OCI-LY1 (cell line): ENCODE measurements at regions not wholly inside any gene's neighbourhood (a gene's known extent, or its start where the extent isn't known, plus 50 kb on each side); places are given as distances from the start of the nearest gene placed in this dataset.

Experiments
- H2AFZ ChIP-seq: fragments of 200-600 bp; sonication (generic), shearing (Covaris generic); 2 replicates; pipeline ENCODE4 v1.6.0; 2014; ENCODE audit warnings: antibody characterized with exemption, mild to moderate bottlenecking, low read length
- H3F3A ChIP-seq: fragments of 200-600 bp; sonication (generic), shearing (Covaris generic); 2 replicates; pipeline ENCODE4 v1.6.0; 2014; ENCODE audit warnings: mild to moderate bottlenecking, antibody characterized with exemption, low read length, moderate library complexity; ENCODE audit not compliant: insufficient read depth
- H3K27ac ChIP-seq: fragments of 200-600 bp; sonication (generic); 2 replicates; pipeline ENCODE4 v1.5.1; 2014; ENCODE audit warnings: low read length, mixed run types, mild to moderate bottlenecking, low read depth; ENCODE audit not compliant: poor library complexity, severe bottlenecking
- H3K27me3 ChIP-seq: fragments of 200-600 bp; sonication (generic); 2 replicates; pipeline ENCODE4 v1.6.0; 2014; ENCODE audit warnings: antibody characterized with exemption, mild to moderate bottlenecking, low read length, moderate library complexity; ENCODE audit not compliant: insufficient read depth
- H3K36me3 ChIP-seq: fragments of 200-600 bp; sonication (generic); 2 replicates; pipeline ENCODE4 v1.6.1; 2014; ENCODE audit warnings: mild to moderate bottlenecking, antibody characterized with exemption, low read length, moderate library complexity, mixed read lengths; ENCODE audit not compliant: insufficient read depth
- H3K4me1 ChIP-seq: fragments of 200-600 bp; sonication (generic); 2 replicates; pipeline ENCODE4 v1.5.1; 2014; ENCODE audit warnings: mild to moderate bottlenecking, low read length, moderate library complexity; ENCODE audit not compliant: insufficient read depth, severe bottlenecking
- H3K4me2 ChIP-seq: fragments of 200-600 bp; sonication (generic), shearing (Covaris generic); 2 replicates; pipeline ENCODE4 v1.6.1; 2014; ENCODE audit warnings: low read length
- H3K4me3 ChIP-seq: fragments of 200-600 bp; sonication (generic); 2 replicates; pipeline ENCODE4 v1.5.1; 2014; ENCODE audit warnings: low read length, low read depth, mild to moderate bottlenecking, mixed read lengths; ENCODE audit not compliant: poor library complexity, severe bottlenecking
- H3K79me2 ChIP-seq: fragments of 200-600 bp; shearing (Covaris generic); 2 replicates; pipeline ENCODE4 v1.6.1; 2016; ENCODE audit warnings: mixed run types, low read length, mixed read lengths; ENCODE audit not compliant: insufficient read depth
- H3K9ac ChIP-seq: fragments of 200-600 bp; sonication (generic), shearing (Covaris generic); 2 replicates; pipeline ENCODE4 v1.6.1; 2014; ENCODE audit warnings: mild to moderate bottlenecking, low read length, mixed read lengths
- H3K9me2 ChIP-seq: fragments of 200-600 bp; sonication (generic), shearing (Covaris generic); 2 replicates; pipeline ENCODE4 v1.6.1; 2014; ENCODE audit warnings: low read depth, mild to moderate bottlenecking, low read length, mixed read lengths
- H3K9me3 ChIP-seq: fragments of 200-600 bp; shearing (Covaris generic); 2 replicates; pipeline ENCODE4 v1.6.1; 2014; ENCODE audit warnings: low read length, mixed read lengths
- H4K20me1 ChIP-seq: fragments of 200-600 bp; sonication (generic), shearing (Covaris generic); 2 replicates; pipeline ENCODE4 v1.6.0; 2016; ENCODE audit warnings: mild to moderate bottlenecking, low read length; ENCODE audit not compliant: insufficient read depth
- EZH2 ChIP-seq: fragments of 200-600 bp; sonication (generic), shearing (Covaris generic); IDR thresholded peaks from 2 replicates; pipeline ENCODE4 v1.8.0; 2017; ENCODE audit warnings: borderline replicate concordance, mixed run types, mild to moderate bottlenecking, antibody characterized with exemption, low read length, moderate library complexity, mixed read lengths
- TF ChIP-seq, protein P1 (sequence below): fragments of 200-600 bp; sonication (generic), shearing (Covaris generic); IDR thresholded peaks from 2 replicates; pipeline ENCODE4 v1.5.1; 2017; ENCODE audit warnings: mild to moderate bottlenecking, antibody characterized with exemption, low read length, moderate library complexity, mixed read lengths

GRCh38 chr4:12452291-12452690, 1023.6 kb upstream of the HS3ST1 start:
- Histone ChIP-seq H4K20me1 (no peaks in the 10 kb centered on the region), H3K9me2 (no peaks in the 10 kb centered on the region), H3K4me2 (no peak overlapping the region), H3K4me3 (no peak overlapping the region), H3K36me3 (no peaks in the 10 kb centered on the region), H3K9me3 (no peaks in the 10 kb centered on the region), H3K9ac (no peak overlapping the region), H3K27ac (no peak overlapping the region), H3K79me2 (no peaks in the 10 kb centered on the region), H3K4me1 (no peaks in the 10 kb centered on the region), H3F3A (no peaks in the 10 kb centered on the region), H3K27me3 (no peaks in the 10 kb centered on the region), H2AFZ (no peak overlapping the region)
- no peak for TF ChIP-seq EZH2
- TF ChIP-seq, protein P1, sequence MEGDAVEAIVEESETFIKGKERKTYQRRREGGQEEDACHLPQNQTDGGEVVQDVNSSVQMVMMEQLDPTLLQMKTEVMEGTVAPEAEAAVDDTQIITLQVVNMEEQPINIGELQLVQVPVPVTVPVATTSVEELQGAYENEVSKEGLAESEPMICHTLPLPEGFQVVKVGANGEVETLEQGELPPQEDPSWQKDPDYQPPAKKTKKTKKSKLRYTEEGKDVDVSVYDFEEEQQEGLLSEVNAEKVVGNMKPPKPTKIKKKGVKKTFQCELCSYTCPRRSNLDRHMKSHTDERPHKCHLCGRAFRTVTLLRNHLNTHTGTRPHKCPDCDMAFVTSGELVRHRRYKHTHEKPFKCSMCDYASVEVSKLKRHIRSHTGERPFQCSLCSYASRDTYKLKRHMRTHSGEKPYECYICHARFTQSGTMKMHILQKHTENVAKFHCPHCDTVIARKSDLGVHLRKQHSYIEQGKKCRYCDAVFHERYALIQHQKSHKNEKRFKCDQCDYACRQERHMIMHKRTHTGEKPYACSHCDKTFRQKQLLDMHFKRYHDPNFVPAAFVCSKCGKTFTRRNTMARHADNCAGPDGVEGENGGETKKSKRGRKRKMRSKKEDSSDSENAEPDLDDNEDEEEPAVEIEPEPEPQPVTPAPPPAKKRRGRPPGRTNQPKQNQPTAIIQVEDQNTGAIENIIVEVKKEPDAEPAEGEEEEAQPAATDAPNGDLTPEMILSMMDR, result no peak

DNA sequence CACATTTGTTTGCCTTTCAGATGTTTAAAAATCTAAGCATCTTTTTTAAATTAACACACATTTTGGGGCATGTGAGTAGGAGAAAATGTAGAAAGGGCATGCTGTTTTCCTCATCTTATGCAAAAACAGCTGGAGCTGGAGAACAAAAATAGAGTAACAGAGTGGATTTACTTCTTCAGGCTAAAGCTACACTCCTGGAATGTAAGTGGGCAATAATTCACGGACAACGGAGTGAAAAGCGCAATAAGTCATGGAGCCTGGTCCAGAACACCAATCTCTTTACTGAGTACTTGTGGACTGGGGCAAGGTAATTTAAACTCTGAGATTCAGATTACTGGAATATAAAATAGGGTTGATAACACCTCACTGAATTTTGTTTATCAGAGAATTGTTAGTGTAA, 1018.8 kb upstream of the HS3ST1 start:
- H3K27ac ChIP-seq, result no peak overlapping the region
- H3K9ac ChIP-seq, result no peak overlapping the region
- H3K27me3 ChIP-seq, result no peaks in the 10 kb centered on the region
- H3F3A ChIP-seq, result no peaks in the 10 kb centered on the region
- H3K9me2 ChIP-seq, result no peaks in the 10 kb centered on the region
- no peak for TF ChIP-seq EZH2
- TF ChIP-seq, protein P1, result no peak
- no peaks in the 10 kb centered on the region for H3K9me3 ChIP-seq
- no peaks in the 10 kb centered on the region for H3K4me1 ChIP-seq
- H3K36me3 ChIP-seq, result no peaks in the 10 kb centered on the region
- no peak overlapping the region for H2AFZ ChIP-seq
- H3K4me2 ChIP-seq, result no peak overlapping the region
- H3K79me2 ChIP-seq, result no peaks in the 10 kb centered on the region
- no peaks in the 10 kb centered on the region for H4K20me1 ChIP-seq
- no peak overlapping the region for H3K4me3 ChIP-seq

GRCh38 chr4:12446657-12447185, 1018.0 kb upstream of the HS3ST1 start:
- H3K4me1 ChIP-seq, result no peaks in the 10 kb centered on the region
- no peak overlapping the region for H3K27ac ChIP-seq
- H3K36me3 ChIP-seq, result no peaks in the 10 kb centered on the region
- H4K20me1 ChIP-seq, result no peaks in the 10 kb centered on the region
- no peak overlapping the region for H3K4me3 ChIP-seq
- H3K9ac ChIP-seq, result no peak overlapping the region
- no peaks in the 10 kb centered on the region for H3K9me3 ChIP-seq
- H2AFZ ChIP-seq, result no peak overlapping the region
- H3K4me2 ChIP-seq, result no peak overlapping the region
- H3K9me2 ChIP-seq, result no peaks in the 10 kb centered on the region
- no peak for TF ChIP-seq EZH2
- TF ChIP-seq, protein P1, result no peak
- no peaks in the 10 kb centered on the region for H3F3A ChIP-seq
- H3K79me2 ChIP-seq, result no peaks in the 10 kb centered on the region
- H3K27me3 ChIP-seq, result no peaks in the 10 kb centered on the region
